Lung (tissue), 11 donors: ENCODE measurements at regions not wholly inside any gene's neighbourhood (a gene's known extent, or its start where the extent isn't known, plus 50 kb on each side); places are given as distances from the start of the nearest gene placed in this dataset.

Experiments
- ATAC-seq: fragments of 200-7000 bp; cut with Tn5 transposase; one replicate; pipeline ENCODE4 v1.9.1; 2020; ENCODE audit warnings: moderate number of reproducible peaks; ENCODE audit not compliant: insufficient read depth, low FRiP score
- DNase-seq, 3 donors: peaks; one replicate each; pipeline ENCODE4 v3.0.0-alpha.2; 2013 to 2017
- H3K27ac ChIP-seq, 2 donors: one replicate each; pipeline ENCODE4 v1.5.1; 2013; ENCODE audit warnings: mild to moderate bottlenecking in 2 of 2, moderate library complexity in 2 of 2, control low read depth in 1 of 2, inconsistent platforms in 1 of 2, low read depth in 1 of 2, low read length in 1 of 2
- H3K27me3 ChIP-seq, 3 donors: one replicate each; pipeline ENCODE4 v1.5.1; 2013; ENCODE audit warnings: low read length in 2 of 3; ENCODE audit not compliant: control insufficient read depth in 3 of 3, insufficient read depth in 3 of 3
- H3K36me3 ChIP-seq, 4 donors: one replicate each; pipeline ENCODE4 v1.5.1; 2013; ENCODE audit warnings: low read length in 4 of 4, mild to moderate bottlenecking in 1 of 4, moderate library complexity in 1 of 4; ENCODE audit not compliant: control insufficient read depth in 4 of 4, insufficient read depth in 4 of 4
- H3K4me1 ChIP-seq, 5 donors: one replicate each; pipeline ENCODE4 v1.5.1; 2013; ENCODE audit warnings: low read length in 5 of 5, mild to moderate bottlenecking in 2 of 5, moderate library complexity in 1 of 5; ENCODE audit not compliant: control insufficient read depth in 5 of 5, insufficient read depth in 5 of 5
- H3K4me3 ChIP-seq: one replicate; pipeline ENCODE4 v1.5.1; 2013; ENCODE audit warnings: mild to moderate bottlenecking, control low read depth, moderate library complexity
- H3K9ac ChIP-seq, 2 donors: one replicate each; pipeline ENCODE4 v1.5.1; 2013; ENCODE audit warnings: low read length in 2 of 2, control low read depth in 1 of 2; ENCODE audit not compliant: insufficient read depth in 1 of 2
- H3K9me3 ChIP-seq, 4 donors: one replicate each; pipeline ENCODE4 v1.5.1; 2013; ENCODE audit warnings: low read length in 3 of 4, mild to moderate bottlenecking in 1 of 4, moderate library complexity in 1 of 4; ENCODE audit not compliant: control insufficient read depth in 4 of 4, insufficient read depth in 3 of 4
- CTCF ChIP-seq: IDR thresholded peaks from 2 replicates; pipeline ENCODE4 v1.5.1; 2012; ENCODE audit warnings: mild to moderate bottlenecking; ENCODE audit errors: control extremely low read depth, extremely low read depth
- WGBS, 2 donors: extraction: QIAGEN DNeasy Blood & Tissue Kit; methylation state at CpG; one replicate each; pipeline ENCODE4 v1.1.7; 2013; 5-methylcytosine and 5-hydroxymethylcytosine counted together
- donor health status: control.
- donor health status: control.
- donor health status: Bipolar disorder and iron deficiency.
- donor health status: healthy.
- donor health status: DM: yes; HTN: yes; CAD: no.

DNA sequence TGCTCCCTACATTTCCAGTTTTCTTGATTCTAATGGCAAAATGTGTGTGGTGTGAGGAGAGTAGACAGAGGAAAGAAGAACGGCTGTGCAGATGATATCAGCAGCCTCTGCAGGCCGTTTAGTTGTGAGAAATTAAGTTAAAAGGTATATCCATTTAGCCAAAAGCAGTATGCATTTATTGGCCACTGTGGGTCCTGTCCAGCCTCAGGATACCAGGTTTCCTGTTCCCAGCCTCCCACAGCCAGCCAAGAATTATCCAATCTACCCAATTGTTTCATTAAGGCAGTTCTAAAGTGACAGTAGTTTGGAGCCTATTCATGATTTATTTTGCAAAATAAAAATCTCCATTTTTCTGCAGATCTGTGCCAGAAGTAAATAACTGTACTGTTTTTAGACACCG is 107.5 kb downstream of the TMEM18 start:
- Histone ChIP-seq H3K36me3 (no peaks in the 10 kb centered on the region), H3K9ac (no peak overlapping the region), H3K27me3 (no peaks in the 10 kb centered on the region), H3K27ac (no peak overlapping the region), H3K4me3 (no peak overlapping the region), H3K9me3 (peaks cover 0 to 3% (median 1%) of the 10 kb centered on the region in 4 donors), H3K4me1 (peaks cover 0 to 13% (median 0%) of the 10 kb centered on the region in 5 donors)
- ATAC-seq, result no peak
- WGBS, 2 donors, result 71 to 87% methylated on average over 3 of the region's 3 CpGs
- TF ChIP-seq CTCF, result no peak
- DNase-seq, result no peak

DNA sequence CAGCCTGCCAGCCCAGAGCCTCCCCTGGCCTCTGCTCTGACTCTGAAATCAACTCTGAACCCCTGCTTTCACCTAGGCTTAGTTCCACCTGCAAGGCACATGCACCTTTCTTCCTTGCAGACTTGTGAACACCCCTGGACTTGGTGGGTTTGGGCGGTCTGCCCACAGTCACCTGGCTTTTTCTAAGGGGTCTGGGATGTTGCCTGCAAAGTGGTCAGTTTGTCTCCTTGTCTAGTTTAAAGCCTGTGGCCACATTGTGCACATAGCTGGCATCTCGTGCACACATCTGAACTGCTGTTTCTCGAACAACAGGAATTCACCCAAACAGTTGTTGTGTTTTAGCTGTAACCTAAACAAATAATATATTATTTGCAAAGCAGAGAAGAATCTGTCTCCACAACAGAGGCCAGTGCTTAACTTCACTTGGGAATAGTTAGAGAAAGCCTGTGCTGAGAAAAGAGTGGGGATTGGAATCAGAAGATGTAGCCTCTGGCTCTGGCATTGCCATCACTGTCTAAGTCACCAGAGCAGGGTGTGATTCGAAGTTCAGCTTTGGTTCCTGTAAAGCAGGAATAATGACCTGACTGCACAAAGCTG is 108.5 kb downstream of the TMEM18 start:
- no peak for ATAC-seq
- no peak overlapping the region for H3K4me3 ChIP-seq
- TF ChIP-seq CTCF, result no peak
- 72 to 77% methylated on average over 4 of the region's 4 CpGs for WGBS, 2 donors
- H3K9me3 ChIP-seq, result peaks cover 0 to 3% (median 1%) of the 10 kb centered on the region in 4 donors
- H3K4me1 ChIP-seq, result peaks cover 0 to 13% (median 0%) of the 10 kb centered on the region in 5 donors
- H3K27ac ChIP-seq, result no peak overlapping the region
- no peaks in the 10 kb centered on the region for H3K27me3 ChIP-seq
- DNase-seq, result peak in 1 of 3 donors; percentile 4
- H3K36me3 ChIP-seq, result no peaks in the 10 kb centered on the region
- H3K9ac ChIP-seq, result no peak overlapping the region

GRCh38 chr2:567865-568638 is 109.2 kb downstream of the TMEM18 start:
- DNase-seq (peak in 2 of 3 donors; percentile 20 to 53), ATAC-seq (peak; percentile 23)
- TF ChIP-seq CTCF, result no peak
- H3K4me3 ChIP-seq, result no peak overlapping the region
- H3K27ac ChIP-seq, result no peak overlapping the region
- 74 to 80% methylated on average over 27 of the region's 27 CpGs for WGBS, 2 donors
- no peak overlapping the region for H3K9ac ChIP-seq
- H3K4me1 ChIP-seq, result peaks cover 0 to 13% (median 0%) of the 10 kb centered on the region in 5 donors
- no peaks in the 10 kb centered on the region for H3K36me3 ChIP-seq
- no peaks in the 10 kb centered on the region for H3K27me3 ChIP-seq
- H3K9me3 ChIP-seq, result peaks cover 0 to 3% (median 1%) of the 10 kb centered on the region in 4 donors
